ENCODE measurements at regions not wholly inside any gene's neighbourhood (a gene's known extent, or its start where the extent isn't known, plus 50 kb on each side); places are given as distances from the start of the nearest gene placed in this dataset.

- Histone ChIP-seq H2AFZ (ENCODE audit: low read depth, low read length) (no peak overlapping the region), H3F3A (ENCODE audit: insufficient read depth, low read length, poor library complexity, severe bottlenecking) (no peaks in the 10 kb centered on the region), H3K9ac (ENCODE audit: low read length) (no peak overlapping the region), H3K79me2 (replicated peaks; ENCODE audit: insufficient read depth, low read length) (no peaks in the 10 kb centered on the region), H3K4me2 (ENCODE audit: low read length) (no peak overlapping the region), H3K9me2 (ENCODE audit: insufficient read depth, low read length) (no peaks in the 10 kb centered on the region), H3K9me3 (ENCODE audit: low read length) (no peaks in the 10 kb centered on the region), H3K36me3 (ENCODE audit: insufficient read depth, low read length) (no peaks in the 10 kb centered on the region), H3K27me3 (ENCODE audit: insufficient read depth, low read depth, low read length) (no peaks in the 10 kb centered on the region), H4K20me1 (ENCODE audit: insufficient read depth) (no peaks in the 10 kb centered on the region), H3K4me3 (ENCODE audit: low read length) (no peak overlapping the region), H3K27ac (ENCODE audit: low read length) (no peak overlapping the region)
- no peak for TF ChIP-seq SMC3 (conservative IDR thresholded peaks at IDR 0.05; ENCODE audit: poor library complexity)
Measured at GRCh38 chr3:30510596-30510995, 95.8 kb upstream of the TGFBR2 start.

- no peak for TF ChIP-seq MXI1 (conservative IDR thresholded peaks at IDR 0.05; ENCODE audit: poor library complexity, severe bottlenecking)
- no peak for TF ChIP-seq EZH2 (IDR thresholded peaks at IDR 0.05; ENCODE audit: borderline replicate concordance, insufficient read depth, low read length, poor library complexity, severe bottlenecking)
- no peak for TF ChIP-seq POLR2AphosphoS5 (IDR thresholded peaks at IDR 0.05)
- TF ChIP-seq CTCF (IDR thresholded peaks at IDR 0.05; ENCODE audit: poor library complexity, severe bottlenecking) = no peak
- no peak for TF ChIP-seq REST (IDR thresholded peaks at IDR 0.05; ENCODE audit: borderline replicate concordance)
- no peak for TF ChIP-seq EP300 (conservative IDR thresholded peaks at IDR 0.05; ENCODE audit: poor library complexity, severe bottlenecking)
- no peak for TF ChIP-seq RAD21 (conservative IDR thresholded peaks at IDR 0.05)
- TF ChIP-seq SMC3 (conservative IDR thresholded peaks at IDR 0.05; ENCODE audit: poor library complexity) = no peak
- no peak for TF ChIP-seq TAF1 (IDR thresholded peaks at IDR 0.05; ENCODE audit: low read depth)
- Histone ChIP-seq H3K9ac (ENCODE audit: low read length) (no peak overlapping the region), H3K4me2 (ENCODE audit: low read length) (no peak overlapping the region)
Measured at GRCh38 chr3:30511524-30512251, 94.7 kb upstream of the TGFBR2 start.

More at GRCh38 chr3:30511524-30512251, 94.7 kb upstream of the TGFBR2 start:
- Histone ChIP-seq H3K9me2 (ENCODE audit: insufficient read depth, low read length) (no peaks in the 10 kb centered on the region), H3K27me3 (ENCODE audit: insufficient read depth, low read depth, low read length) (no peaks in the 10 kb centered on the region), H3K36me3 (ENCODE audit: insufficient read depth, low read length) (no peaks in the 10 kb centered on the region), H3K4me3 (ENCODE audit: low read length) (no peak overlapping the region), H4K20me1 (ENCODE audit: insufficient read depth) (no peaks in the 10 kb centered on the region), H3K79me2 (replicated peaks; ENCODE audit: insufficient read depth, low read length) (no peaks in the 10 kb centered on the region), H2AFZ (ENCODE audit: low read depth, low read length) (no peak overlapping the region), H3K27ac (ENCODE audit: low read length) (no peak overlapping the region), H3K9me3 (ENCODE audit: low read length) (no peaks in the 10 kb centered on the region), H3F3A (ENCODE audit: insufficient read depth, low read length, poor library complexity, severe bottlenecking) (no peaks in the 10 kb centered on the region)

Data from neural cell (in vitro differentiated cells).